WI38 (cell line): ENCODE measurements at regions not wholly inside any gene's neighbourhood (a gene's known extent, or its start where the extent isn't known, plus 50 kb on each side); places are given as distances from the start of the nearest gene placed in this dataset.

ENCODE experiments used
- H3K4me3 ChIP-seq: 2 replicates; pipeline ENCODE4 v1.5.1; 2011; ENCODE audit warnings: low read depth, mild to moderate bottlenecking, control low read depth, low read length
- TF ChIP-seq, protein P1 (sequence below): IDR thresholded peaks from 2 replicates; pipeline ENCODE4 v1.5.1; 2012; ENCODE audit warnings: low read depth, mild to moderate bottlenecking, control low read depth, low read length

DNA sequence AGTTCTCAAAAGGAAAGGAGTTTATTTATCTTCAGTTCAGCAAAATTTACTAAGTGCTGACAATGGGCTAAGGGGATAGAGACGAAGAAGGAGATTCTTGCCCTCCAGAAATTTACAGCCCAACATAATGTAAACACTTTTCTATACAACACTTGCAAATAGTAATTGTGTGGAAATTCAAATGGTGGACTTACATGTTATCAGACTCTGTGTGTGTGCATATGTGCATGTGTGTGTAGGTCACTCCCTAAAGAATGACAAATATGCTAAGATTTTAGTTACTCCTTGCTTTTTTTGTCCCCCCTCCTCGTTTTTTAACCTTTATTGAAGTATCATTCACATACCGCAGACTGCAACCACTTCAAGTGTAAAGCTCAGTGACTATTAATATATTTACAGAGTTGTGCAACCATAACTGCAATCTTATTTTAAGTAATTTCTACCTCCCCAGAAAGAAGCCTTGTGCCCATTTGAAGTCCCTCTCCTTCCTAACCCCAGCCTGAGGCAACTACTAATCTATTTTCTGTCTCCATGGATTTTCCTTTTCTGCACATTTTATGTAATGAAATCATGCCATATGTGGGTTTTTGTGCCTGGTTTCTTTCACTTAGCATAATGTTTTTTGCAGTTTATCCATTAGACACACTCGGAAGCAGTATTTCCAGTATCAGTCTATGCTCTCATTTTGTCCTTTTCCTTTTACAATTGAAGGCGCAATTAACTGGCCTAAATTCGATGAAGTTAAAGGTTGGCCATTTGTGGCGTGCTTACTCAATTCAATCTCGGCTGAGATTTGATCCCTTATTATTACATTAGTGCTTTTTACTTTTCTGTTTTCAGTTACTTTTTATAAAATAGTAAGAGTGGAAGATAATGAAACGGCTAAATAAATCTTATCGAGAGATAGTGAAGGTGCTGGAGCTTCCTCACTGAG is 318.4 kb downstream of the HAPSTR1 start:
- H3K4me3 ChIP-seq, result no peak overlapping the region
- TF ChIP-seq, protein P1, sequence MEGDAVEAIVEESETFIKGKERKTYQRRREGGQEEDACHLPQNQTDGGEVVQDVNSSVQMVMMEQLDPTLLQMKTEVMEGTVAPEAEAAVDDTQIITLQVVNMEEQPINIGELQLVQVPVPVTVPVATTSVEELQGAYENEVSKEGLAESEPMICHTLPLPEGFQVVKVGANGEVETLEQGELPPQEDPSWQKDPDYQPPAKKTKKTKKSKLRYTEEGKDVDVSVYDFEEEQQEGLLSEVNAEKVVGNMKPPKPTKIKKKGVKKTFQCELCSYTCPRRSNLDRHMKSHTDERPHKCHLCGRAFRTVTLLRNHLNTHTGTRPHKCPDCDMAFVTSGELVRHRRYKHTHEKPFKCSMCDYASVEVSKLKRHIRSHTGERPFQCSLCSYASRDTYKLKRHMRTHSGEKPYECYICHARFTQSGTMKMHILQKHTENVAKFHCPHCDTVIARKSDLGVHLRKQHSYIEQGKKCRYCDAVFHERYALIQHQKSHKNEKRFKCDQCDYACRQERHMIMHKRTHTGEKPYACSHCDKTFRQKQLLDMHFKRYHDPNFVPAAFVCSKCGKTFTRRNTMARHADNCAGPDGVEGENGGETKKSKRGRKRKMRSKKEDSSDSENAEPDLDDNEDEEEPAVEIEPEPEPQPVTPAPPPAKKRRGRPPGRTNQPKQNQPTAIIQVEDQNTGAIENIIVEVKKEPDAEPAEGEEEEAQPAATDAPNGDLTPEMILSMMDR, result no peak

DNA sequence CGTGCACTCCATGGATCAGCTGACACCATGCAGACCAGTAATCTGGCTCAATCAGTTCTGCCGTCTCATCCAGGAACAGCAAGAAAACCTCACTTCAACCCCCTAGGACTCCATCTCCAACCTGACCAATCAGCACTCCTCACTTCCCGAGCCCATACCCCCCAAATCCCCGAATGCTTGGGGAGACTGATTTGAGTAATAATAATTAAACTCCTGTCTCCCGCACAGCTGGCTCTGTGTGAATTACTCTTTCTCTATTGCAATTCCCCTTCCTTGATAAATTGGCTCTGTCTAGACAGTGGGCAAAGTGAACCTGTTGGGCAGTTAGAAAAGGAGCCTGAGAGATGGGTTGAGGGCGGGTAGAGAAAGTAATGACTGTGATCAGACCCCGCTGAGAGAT is 320.0 kb downstream of the HAPSTR1 start:
- TF ChIP-seq, protein P1, result no peak
- no peak overlapping the region for H3K4me3 ChIP-seq

DNA sequence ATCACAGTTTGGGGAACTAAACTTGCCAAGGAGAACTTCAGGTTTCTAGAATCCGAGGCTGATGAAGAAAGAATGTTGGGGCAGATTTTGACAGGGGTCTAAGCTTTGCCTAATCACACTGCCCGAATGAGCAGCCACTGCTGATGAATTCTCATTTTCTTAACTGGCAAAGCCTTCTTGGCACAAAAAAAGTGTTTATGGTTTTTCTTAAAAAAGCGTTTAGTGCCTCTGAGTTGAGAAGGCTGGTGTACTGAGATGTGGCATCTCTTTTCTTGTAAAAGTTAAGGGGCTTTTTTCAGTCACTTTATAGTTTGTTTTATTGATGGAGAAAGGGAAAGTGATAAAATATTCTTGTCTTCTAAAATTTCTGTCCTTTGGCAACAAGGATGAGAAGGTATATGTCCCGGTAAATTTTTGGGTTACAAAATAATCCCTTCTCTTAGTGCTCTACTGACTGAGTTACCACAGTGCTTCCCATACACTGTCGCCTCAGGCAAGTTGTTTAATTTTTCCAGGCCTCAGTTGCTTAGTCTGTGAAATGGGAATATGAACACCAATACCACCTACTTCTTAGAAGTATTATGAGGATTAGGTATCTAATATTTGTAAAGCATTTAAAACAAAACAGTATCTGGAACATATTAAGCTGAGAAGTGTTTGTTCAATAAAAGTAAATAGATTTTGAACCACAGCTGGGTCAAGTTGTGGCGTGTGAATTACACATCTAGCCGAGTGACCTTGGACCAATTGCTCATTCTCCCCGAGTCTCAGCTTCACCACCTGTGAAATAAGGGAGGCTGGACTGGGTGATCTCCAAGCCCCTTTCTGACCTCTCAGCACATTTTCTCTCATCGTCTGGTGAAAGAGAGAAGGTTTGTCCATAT is 320.8 kb downstream of the HAPSTR1 start:
- H3K4me3 ChIP-seq, result no peak overlapping the region
- TF ChIP-seq, protein P1, result no peak

DNA sequence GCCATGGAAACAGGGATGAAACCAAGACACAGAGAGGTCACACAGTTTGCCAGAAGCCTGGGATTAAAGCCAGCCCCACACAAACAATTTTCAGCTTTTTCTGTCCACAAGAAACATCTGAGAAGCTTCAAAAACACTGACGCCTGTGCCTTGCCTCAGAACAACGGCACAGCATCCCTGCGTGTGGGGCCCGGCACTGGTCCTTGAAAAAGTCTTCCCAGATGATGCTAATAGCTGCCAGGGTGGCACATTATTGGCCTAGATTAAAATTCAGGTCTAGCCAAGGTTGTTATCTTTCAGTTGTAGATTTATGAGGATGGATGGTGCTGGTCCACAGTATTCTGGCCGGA is 321.4 kb downstream of the HAPSTR1 start:
- no peak overlapping the region for H3K4me3 ChIP-seq
- TF ChIP-seq, protein P1, result no peak

DNA sequence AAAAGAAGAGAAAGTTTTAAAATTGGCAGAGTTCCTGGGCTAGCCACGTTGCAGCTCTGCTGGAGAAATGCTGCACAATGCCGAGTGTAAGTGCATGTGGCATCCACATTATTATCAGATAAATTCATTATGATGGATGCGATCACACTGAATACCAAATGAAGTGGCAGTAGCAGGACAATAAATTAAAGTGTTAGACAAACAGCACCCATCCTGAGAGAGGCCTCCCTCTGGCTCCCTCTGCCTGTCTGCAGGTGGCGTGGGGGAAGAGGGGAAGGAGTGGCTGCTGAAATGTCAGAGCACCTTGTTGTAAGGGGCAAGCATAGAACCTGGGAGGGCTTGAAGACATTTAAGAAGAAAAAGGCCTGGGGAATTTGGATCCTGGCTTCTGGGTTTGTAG is 324.1 kb downstream of the HAPSTR1 start:
- TF ChIP-seq, protein P1, result no peak
- no peak overlapping the region for H3K4me3 ChIP-seq

DNA sequence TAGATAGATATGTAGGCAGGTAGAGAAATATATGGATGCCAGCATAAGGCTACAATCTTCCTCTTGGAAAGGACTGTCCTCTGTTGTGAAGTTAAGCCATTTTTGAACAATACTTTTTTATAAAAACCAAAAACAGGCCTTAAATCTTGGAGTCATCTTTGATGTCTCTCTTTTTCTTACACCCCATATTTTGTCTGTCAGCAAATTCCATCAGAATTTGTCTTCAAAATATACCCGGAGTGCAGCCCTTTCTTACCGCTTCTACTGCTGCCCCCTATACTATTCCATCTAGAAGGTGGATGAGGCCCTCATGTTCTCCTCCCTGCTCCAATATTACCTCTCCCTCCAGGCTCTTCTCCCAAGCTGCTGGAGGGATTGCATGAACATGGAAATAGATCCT is 326.5 kb downstream of the HAPSTR1 start:
- H3K4me3 ChIP-seq, result no peak overlapping the region
- TF ChIP-seq, protein P1, result no peak

DNA sequence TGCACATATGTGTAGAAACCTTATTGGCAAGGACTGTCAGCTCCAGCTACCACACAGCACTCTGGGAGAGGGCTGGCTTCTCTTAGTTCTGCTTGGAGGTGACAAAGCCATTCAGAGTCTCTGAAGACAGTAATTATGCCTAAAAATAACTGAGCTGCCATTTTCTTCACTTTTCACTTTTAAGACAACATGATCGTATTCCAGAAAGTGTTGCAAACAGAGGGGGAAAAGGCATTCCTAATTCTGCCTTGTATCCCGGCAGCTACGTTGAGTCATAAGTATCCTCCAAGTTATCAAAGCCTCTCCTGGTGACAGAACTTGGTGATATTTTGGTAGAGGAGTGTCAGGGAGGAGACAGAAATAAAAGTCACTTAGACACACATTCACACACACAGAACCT is 327.7 kb downstream of the HAPSTR1 start:
- TF ChIP-seq, protein P1, result no peak
- no peak overlapping the region for H3K4me3 ChIP-seq
